Femur (tissue), 1 donor: ENCODE measurements at regions not wholly inside any gene's neighbourhood (a gene's known extent, or its start where the extent isn't known, plus 50 kb on each side); places are given as distances from the start of the nearest gene placed in this dataset.

Source experiments
- DNase-seq: peaks from one replicate; pipeline ENCODE4 v3.0.0-alpha.2; 2017

DNA sequence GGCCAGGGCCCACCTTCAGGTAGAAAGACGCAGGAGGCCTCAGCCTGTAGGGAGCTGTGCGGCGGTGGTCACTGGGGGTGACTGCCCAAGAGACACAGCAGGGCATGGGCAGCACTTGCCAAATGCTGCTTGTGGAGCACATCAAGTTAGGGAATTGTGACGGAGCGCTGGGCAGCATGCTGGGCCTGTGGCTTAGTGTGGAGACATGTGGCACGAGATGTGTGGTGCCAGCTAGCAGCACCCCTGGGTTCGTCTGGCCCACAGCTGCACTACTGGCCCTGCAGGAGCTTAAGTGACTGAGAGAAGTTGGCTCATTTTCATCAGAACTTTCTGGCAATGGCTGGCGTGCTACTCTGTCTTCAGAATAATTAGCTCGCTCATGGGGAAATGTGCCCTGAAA, 213.1 kb upstream of the SYNDIG1 start:
- DNase-seq, result no peak

DNA sequence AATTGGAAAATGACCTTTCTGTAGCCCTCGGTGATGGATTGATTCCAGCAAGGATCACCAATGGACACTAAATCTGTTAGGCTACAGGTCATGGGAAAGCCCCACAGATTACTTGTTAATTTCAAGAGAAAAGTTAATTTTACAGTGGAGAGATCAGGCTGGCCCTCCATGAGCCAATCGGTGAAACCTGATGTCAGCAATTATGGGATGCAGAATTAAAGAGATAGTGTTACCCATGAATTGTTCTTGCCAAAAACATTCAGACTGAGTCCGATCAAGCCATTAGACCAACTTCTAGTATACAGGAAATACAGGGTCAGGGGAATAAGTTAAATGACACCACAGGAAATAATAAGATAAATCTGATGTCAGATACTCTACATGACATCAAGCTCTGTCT, 214.9 kb upstream of the SYNDIG1 start:
- no peak for DNase-seq

DNA sequence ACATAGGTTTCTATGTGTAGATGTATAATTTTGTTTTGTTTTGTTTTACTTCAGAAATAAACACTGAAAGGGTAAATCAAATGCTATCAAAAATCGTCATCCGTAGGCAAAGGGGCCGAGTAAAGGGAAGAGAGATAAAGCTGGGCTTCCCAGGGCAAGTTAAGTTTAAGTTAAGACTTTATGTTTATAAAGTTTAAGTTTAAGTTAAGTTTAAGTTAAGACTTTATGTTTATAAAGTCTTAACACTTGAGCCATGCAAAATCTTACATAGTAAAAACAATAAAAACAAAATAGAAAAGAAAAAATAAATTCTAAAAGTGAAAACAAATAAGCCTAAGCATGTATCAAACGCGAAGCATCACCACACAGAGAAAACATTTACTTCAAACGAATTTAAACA, 216.1 kb upstream of the SYNDIG1 start:
- no peak for DNase-seq

DNA sequence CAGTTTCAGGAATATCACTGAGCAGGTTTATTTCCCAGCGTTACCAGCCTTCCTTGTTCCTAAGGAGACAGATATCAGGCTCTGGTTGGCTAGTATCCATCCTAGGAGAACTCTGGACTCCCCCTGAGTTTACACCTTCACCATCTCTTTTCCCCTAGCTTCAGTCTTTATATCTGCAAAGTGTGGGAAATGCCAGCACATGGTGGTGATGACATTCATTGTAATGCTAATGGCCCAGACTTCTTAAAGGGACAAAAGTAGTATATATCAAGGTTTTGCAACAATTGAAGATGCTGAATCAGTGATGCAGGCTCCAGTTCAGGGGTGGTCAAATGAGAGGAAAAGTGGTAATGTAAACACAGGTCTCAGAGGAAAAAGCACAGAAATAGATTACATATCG, 224.3 kb upstream of the SYNDIG1 start:
- no peak for DNase-seq

DNA sequence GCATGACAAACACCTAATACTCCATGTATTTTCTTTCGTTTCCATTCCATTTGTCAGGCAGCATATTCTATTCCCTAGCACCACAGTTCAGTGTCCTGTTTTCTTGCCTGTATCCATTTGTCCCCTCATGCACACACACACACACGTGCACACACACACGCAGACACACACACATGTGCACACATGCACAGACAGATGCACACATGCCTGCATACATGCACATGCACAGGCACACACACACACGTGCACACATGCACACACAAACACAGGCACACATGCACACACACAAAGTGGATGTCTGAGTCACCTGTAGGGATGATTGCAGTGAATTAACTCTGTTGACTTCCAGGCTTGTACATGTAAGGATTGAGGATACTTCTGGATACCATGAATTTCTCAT, 226.7 kb upstream of the SYNDIG1 start:
- DNase-seq, result no peak

DNA sequence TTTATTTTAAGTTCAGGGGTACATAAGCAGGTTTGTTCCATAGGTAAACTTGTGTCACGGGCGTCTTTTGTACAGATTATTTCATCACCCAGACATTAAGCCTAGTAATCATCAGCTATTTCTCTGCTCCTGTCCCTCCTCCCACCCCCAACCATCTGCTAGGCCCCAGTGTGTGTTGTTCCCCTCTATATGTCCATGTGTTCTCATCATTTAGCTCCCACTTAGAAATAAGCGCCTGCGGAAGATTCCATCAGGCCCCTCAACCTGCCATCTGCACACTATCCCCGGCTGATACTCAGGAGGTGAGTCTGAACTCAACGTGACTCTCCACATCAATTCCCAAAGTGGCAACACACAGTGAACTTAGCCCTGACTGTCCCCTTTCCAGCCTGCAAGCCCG, 228.0 kb upstream of the SYNDIG1 start:
- no peak for DNase-seq

DNA sequence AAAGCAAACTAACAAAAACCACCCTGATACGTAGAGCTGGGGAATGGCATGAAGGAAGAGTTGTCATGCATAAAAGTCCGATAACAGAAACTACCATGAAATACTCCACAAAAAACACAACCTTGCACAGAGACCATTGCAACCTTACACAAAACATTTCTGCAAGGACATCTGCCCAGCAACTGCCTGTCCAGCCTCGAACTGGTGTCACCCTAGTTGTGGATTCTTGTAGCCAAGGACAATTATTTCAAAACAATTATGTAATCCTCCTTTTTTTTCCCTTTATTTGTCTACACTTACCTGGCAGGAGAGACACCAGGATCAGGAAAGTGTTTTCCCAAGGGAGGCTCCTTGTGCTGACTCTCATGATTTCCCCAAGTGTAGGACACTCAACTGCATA, 232.5 kb upstream of the SYNDIG1 start:
- DNase-seq, result no peak

DNA sequence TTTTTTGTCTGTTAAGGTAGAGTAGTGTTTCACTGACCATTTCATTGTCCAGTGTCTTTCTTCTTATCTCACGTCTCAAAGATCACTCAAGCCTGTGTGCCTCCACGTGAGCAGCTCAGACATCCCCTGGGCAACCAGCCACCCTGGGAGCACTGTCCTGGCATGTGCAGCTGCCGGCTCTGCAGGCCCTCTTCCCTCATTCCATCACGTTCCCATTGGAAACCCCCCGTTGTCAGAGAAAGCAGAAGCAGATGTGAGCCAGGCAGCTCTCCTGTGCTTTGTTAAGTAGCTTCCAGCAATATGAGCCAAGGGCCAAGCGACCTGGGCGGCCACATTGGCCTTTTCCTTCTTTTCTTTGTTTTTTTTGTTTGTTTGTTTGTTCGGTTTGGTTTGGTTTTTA, 233.2 kb upstream of the SYNDIG1 start:
- DNase-seq, result peak; percentile 41

DNA sequence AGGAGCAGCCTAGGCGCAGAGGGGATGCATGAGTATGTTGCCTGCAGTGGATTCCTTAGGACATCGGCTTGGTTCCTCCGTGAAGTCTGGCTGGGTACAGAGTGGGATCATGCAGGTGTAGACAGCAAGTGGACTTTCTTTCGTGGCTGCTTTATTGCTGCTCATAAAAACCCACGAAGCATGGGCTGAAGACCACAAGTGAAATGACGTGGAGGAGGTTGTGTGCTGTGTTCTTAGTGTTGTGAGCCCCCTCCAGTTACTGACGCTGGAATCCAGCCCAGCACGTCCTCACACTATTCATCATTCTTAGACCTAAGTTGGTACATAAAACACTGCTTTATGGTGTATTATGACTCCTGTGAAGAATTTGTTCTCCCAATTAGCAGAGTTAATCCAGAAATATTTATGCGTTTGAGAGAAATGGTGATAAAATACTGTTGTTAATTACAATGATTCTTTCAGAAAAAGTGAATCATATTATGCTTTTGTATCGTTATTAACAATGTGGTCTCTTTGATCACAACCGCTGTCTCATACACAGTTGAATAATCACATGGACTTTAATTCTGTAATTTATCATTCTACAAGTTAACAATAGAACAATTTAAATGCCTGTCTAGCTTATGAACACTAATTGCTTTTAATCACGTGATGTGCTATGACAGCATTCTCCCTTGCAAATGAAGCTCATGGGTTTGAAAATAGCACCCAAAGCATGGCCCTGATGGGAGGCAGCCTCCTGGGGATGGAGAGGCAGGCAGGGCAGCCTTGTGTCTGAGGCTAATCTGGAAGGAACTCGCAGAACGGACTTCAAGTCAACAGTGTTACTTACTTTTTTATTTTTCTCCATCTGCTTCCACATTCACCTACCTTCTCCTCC, 233.9 kb upstream of the SYNDIG1 start:
- no peak for DNase-seq

DNA sequence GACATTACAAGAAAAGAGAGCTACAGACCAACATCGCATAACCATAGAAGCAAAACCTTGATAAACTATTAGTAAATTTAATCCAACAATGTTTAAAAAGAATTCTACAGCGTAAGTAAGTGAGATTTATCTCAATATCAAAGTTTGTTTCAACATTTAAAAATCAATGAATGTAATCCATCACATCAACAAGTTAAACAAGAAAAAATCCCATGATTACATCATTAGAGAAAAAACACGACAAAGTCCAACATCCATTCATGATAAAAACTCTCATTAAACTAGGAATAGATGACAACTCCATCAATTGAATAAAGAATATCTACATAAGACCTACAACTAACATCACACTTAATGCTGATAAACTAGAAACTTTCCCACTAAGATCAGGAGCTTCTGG, 239.0 kb upstream of the GGTLC1 start:
- DNase-seq, result no peak

DNA sequence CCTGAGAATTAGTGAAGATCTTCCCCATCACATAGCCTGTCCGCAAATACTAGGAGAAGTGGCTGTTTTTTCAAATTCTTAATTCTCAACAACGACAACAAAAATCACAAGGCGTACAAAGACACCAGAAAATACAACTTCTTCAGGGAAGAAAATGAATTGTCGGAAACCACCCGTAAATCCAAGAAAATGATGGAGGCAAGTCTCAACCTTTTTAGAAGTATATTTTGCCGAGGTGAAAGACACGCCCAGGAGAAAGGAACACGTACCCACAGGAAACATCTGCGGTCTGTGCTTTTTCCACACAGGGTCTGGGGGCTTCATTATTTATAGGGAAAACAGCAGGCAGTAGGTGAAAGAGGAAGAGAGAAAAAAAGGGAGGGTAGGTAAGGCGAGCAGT, 223.9 kb upstream of the GGTLC1 start:
- DNase-seq, result no peak

DNA sequence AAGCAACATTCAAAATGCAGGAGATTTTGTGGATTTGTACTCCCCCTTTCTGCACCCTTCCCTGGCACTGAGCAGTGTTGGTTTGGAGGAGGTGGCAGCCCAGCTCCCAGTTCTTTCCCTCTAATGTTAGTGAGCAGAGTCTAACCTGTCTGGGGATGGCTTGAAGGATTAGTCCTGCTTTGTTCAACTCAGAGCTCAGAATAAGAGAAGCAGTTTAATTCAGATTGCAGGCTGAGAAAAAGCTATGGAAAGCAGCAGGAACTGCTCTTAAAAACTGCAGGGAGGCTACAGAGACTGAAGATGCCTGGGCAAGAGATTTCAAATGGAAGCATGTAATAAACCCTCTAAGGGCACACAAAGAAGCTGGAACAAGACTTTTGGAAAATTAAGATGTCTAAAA, 223.4 kb upstream of the GGTLC1 start:
- DNase-seq, result no peak

DNA sequence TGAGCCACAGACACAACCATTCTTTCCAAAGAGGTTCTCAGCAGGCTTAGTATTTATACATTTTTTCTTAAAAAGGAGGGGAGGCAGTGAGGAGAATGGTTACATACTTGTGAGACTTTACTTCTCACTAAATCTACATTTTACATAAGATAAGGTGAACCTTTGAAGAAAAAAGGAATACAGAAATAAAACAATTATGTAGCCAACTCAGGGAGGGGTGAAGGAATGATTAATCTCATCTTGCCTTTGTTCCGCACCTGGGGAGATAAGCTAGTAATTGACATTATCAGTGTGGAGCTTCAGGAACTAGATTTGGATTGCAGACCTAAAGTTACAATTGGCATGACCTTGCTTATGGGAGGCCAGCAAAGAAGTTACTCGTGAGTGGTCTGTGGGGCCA, 221.8 kb upstream of the GGTLC1 start:
- no peak for DNase-seq

DNA sequence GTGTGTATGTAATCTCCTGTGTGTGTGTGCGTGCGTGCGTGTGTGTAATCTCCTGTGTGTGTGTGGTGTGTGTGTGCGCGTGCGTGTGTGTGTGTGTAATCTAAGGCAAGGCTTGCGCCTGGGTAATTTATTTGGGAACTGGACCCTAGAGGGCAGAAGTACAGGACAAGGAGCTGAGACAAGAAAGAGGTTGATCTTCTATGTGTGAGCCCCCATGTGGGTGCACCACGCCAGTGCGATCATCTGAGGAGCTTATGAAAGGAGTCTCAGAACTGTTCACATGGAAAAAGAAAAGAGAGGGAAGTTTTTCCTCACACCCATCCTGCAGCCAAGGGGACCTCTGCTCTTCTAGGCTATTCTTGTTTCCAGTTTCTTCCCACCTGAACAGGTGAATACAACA, 220.1 kb upstream of the GGTLC1 start:
- no peak for DNase-seq

DNA sequence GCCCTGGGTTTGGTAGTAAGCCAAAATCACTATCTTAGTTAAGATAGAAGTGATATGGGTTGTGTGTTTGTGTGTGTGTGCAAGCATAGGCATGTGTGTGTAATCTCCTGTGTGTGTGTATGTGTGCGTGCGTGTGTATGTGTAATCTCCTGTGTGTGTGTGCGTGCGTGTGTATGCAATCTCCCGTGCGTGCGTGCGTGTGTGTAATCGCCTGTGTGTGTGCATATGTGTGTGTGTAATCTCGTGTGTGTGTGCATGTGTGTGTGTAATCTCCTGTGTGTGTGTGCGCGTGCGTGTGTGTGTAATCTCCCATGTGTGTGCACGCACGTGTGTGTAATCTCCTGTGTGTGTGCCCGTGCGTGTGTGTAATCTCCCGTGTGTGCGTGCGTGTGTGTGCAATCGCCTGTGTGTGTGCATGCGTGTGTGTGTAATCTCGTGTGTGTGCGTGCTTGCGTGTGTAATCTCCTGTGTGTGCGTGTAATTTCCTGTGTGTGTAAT, 219.3 kb upstream of the GGTLC1 start:
- DNase-seq, result no peak

DNA sequence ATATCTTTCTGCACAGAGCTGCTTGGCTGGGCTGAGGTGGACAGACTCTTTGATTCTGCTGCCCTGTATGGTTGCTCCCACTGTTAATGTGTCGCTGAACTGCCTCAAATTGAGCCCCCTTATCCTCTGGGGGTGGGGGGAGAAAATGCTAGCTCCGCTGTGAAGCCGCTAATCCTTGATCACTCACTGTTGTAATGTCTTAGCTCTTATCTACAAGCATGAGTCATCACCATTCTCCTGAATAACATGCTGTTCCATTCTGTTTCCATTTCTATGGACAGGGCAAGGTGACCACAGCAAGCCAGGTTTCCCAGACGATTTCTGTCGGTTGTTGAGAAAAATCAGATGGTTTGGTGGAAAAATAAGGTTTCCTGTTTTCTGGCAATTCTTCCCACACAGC, 218.4 kb upstream of the GGTLC1 start:
- DNase-seq, result no peak

DNA sequence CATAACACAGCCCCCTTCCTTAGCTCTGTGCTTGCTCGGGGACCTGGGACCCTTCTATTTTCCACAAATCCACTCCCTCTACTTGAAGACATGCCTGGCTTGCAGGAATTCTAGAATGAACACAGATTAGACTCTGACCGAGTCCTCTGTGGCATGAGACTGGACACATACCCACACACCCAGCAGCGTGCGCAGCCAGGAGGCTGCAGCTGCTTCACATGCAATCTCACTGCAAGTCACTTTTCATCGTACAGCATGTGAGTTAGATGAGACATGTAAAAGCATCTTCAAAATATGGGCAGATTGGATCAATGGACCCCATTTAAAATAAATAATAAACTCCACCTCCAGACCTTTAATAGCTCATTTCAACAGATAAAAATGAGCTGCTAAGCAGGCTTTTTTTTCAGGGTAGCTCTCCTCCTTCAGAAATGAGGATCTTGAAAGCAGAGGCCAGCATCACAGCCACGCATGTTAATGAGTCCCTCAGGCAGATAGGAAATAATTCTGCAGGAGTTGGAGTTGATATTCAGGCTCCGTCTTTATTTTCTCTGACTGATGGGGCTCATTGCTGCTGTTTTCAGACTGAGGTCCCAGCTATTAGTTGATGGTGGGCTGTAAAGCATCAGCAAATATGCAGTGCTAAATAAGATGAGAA, 215.1 kb upstream of the GGTLC1 start:
- no peak for DNase-seq

DNA sequence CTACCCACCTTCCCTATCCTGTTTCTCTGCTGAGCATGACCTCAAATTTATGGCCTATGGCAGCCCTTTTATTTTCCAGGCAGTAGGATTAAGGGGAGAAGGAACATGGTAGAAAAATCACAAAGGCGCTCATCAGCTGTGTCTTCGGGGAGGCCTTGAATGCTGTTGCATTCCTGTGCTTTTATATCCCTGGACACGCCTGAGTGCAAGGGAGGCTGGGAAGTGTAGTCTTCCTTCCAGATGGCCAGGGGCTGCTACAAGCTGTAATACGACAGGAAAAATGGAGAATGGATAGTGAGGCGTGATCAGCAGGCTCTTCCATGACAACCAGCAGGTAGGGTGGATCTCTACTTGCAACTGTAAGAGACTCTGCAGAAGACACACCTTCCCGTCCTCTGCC, 210.9 kb upstream of the GGTLC1 start:
- no peak for DNase-seq

DNA sequence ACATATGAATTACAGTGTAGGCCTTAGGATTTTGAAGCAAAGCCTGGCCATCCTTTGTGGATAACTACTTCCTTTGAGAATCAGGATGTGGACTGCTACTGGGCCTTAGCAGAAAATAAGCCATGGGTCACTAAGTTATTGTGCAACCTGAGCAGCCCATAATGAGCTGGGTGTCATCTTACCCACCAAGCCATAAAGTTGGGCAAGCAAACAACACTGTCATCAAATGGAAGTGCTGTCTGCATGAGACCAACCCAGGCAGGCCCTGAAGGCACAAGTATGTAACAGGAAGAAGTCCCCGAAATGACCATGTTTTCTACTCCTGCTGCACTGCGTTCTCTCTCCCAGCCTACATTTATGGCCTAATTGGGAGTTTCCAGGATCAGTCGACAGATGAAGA, 205.6 kb upstream of the GGTLC1 start:
- DNase-seq, result no peak

DNA sequence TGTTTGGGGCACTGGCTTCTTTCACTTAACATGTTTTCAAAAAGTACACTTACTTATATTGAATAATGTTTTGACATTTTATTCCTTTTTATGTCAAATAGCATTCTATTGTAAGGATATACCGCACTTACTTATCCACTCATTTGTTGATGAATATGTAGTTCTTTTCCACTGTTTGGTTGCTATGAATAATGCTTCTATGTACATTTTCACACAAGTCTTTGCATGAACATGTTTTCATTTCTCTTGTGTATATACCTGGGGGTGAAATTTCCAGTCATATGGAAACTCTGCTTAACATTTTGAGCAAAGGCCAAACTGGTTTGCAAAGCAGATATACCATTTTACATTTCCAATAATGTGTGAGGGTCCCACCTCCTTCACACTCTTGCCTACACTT, 202.3 kb upstream of the GGTLC1 start:
- DNase-seq, result no peak

DNA sequence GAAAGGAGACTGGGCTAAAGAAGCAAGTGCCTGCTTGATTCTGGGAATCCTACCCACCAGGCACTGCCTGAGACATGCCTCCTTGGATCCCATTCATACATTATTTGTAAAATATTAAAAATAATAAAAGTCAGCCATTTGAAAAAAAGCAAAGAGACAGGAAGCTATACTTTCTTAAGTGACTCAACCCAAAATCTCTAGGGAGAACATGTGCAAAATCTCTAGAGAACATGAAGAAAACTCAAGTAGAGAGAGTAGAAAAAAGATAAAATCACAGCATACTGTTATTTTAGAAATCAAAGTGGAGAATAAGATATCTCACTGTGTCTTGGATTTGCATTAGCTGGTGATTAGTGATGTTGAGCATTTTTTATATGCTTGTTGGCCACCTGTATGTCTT, 197.2 kb upstream of the GGTLC1 start:
- DNase-seq, result no peak

DNA sequence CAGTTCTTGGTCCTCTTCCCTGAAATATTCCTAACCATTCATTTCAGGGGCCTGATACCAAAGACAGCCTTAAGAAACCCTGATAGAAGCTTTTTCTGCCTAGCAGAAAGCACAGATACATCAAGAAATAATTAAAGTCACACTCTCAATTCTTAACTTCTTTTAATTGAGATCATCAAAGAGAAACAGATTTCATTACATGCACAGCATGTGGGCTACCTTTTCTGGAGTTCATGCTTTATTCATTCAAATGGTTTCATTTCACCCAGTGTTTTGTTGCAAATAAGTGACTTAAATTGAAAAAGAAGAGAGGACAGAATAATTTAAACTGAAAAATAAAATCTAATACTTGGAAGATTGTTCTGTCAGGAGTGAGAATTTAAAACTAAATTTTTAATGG, 192.6 kb upstream of the GGTLC1 start:
- no peak for DNase-seq

DNA sequence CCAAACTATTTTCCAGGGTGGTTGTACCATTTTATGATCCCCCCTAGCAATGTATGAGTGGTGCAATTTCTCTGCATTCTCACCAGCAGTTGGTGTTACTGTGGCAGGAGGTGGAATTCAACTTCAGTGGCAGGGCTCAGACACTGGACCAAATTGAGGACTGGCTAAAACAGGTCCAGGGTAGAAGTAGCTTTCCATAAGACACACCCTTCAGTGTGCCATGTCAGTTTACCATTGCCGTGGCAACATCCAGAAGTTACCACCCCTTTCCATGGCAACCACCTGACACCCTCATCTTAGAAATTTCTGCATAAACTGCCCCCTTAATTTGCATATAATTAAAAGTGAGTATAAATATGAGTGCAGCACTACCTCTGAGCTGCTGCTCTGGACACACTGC, 180.7 kb upstream of the GGTLC1 start:
- no peak for DNase-seq

DNA sequence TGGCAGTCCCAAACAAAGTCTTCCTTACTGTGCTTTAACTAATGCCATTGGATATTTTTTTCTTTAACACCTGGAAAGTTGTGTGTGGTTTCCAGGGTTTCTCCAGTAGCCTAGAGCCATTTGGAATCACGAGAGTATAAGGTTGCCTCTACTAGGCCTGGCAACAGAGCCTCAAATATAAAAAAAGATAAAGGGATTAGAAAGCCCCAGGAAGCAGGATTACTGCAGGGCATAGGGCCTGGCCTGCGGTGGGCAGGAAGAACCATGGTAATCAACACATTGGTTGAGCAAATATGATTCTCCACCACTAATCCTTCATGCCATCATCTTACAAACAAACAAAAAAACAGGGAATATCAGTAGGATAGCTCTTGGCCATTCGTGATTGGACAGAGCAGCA, 177.8 kb upstream of the GGTLC1 start:
- DNase-seq, result no peak

DNA sequence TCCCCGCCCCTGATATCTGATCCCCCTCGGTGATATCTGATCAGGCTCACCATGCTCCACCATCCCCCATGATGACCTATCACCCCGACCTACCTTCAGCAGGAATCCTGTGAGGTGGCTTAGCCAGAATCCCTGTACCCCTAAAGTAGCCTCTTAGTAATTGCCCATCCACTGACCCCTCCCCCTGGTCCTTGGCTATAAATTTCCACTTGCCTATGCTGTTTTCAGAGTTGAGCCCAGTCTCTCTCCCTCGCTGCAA, 177.5 kb upstream of the GGTLC1 start:
- DNase-seq, result no peak
